ENCODE measurements at regions not wholly inside any gene's neighbourhood (a gene's known extent, or its start where the extent isn't known, plus 50 kb on each side); places are given as distances from the start of the nearest gene placed in this dataset.

DNA sequence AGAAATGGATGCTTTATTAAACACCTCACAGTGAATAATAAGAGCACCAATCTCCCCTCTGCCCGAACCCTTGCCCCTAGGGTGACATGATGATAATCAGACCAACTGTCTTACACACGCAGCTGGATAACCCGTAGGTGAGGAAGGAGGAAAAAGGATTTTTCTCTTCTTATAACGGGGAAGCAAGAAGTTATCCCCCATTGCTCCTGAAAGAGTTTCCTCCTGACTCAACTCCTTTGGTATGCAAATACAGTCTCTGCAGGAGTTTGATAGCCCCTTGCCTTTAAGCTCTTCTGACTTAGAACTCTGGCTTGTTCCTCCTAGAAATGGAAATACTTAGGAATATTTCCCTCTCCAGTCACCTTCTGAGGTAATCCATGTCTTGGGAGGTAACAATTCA is 455.8 kb downstream of the TMEM135 start:
- TF ChIP-seq, protein P1, sequence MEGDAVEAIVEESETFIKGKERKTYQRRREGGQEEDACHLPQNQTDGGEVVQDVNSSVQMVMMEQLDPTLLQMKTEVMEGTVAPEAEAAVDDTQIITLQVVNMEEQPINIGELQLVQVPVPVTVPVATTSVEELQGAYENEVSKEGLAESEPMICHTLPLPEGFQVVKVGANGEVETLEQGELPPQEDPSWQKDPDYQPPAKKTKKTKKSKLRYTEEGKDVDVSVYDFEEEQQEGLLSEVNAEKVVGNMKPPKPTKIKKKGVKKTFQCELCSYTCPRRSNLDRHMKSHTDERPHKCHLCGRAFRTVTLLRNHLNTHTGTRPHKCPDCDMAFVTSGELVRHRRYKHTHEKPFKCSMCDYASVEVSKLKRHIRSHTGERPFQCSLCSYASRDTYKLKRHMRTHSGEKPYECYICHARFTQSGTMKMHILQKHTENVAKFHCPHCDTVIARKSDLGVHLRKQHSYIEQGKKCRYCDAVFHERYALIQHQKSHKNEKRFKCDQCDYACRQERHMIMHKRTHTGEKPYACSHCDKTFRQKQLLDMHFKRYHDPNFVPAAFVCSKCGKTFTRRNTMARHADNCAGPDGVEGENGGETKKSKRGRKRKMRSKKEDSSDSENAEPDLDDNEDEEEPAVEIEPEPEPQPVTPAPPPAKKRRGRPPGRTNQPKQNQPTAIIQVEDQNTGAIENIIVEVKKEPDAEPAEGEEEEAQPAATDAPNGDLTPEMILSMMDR (IDR thresholded peaks at IDR 0.05) = no peak
- no peak for TF ChIP-seq POLR2A (IDR thresholded peaks at IDR 0.05)

Data from heart left ventricle (tissue), 13 donors.